Activated naive CD4-positive, alpha-beta T cell treated with anti-CD3 and anti-CD28 coated beads, Interleukin-2, amount 10 ng/mL, durations not matched to agents 7 days and 5 days (primary cell): ENCODE measurements at regions not wholly inside any gene's neighbourhood (a gene's known extent, or its start where the extent isn't known, plus 50 kb on each side); places are given as distances from the start of the nearest gene placed in this dataset.

ENCODE experiments used
- CTCF ChIA-PET: fragments of 350-600 bp; sonication (Branson Sonifier 250); formaldehyde crosslinking; loops from one replicate; lab custom pipeline; 2021; ENCODE audit warnings: antibody characterized with exemption; lab: Charles Lee
- DNase-seq: peaks from one replicate; pipeline ENCODE4 v3.0.0-alpha.2; 2020
- H3K27ac Mint-ChIP-seq: one replicate; pipeline ENCODE4 v1.8.0; 2021; ENCODE audit warnings: mild to moderate bottlenecking, moderate library complexity, mixed read lengths
- H3K27me3 Mint-ChIP-seq: one replicate; pipeline ENCODE4 v1.8.0; 2021; ENCODE audit warnings: mild to moderate bottlenecking, mixed read lengths
- H3K36me3 Mint-ChIP-seq: one replicate; pipeline ENCODE4 v1.8.0; 2021; ENCODE audit warnings: mixed read lengths
- H3K4me1 Mint-ChIP-seq: one replicate; pipeline ENCODE4 v1.8.0; 2021; ENCODE audit warnings: mixed read lengths
- H3K4me3 Mint-ChIP-seq: one replicate; pipeline ENCODE4 v1.8.0; 2021; ENCODE audit warnings: mild to moderate bottlenecking, moderate library complexity, mixed read lengths
- H3K9me3 Mint-ChIP-seq: one replicate; pipeline ENCODE4 v1.8.0; 2021; ENCODE audit warnings: mixed read lengths

- Mint-ChIP-seq H3K27ac (no peak overlapping the region), H3K27me3 (no peaks in the 10 kb centered on the region), H3K9me3 (no peaks in the 10 kb centered on the region), H3K4me1 (no peaks in the 10 kb centered on the region), H3K4me3 (no peak overlapping the region), H3K36me3 (no peaks in the 10 kb centered on the region)
- DNase-seq: no peak
- CTCF ChIA-PET: no interaction called here
Observed at GRCh38 chr7:23972057-23972456, 262.0 kb downstream of the STK31 start.

- Mint-ChIP-seq H3K36me3 (no peaks in the 10 kb centered on the region), H3K9me3 (no peaks in the 10 kb centered on the region), H3K4me3 (no peak overlapping the region), H3K4me1 (no peaks in the 10 kb centered on the region), H3K27ac (no peak overlapping the region), H3K27me3 (no peaks in the 10 kb centered on the region)
- CTCF ChIA-PET: no interaction called here
- DNase-seq: no peak
Observed at GRCh38 chr7:23973264-23973663, 263.2 kb downstream of the STK31 start.

- H3K27ac Mint-ChIP-seq: no peak overlapping the region
- no peaks in the 10 kb centered on the region for H3K4me1 Mint-ChIP-seq
- no peaks in the 10 kb centered on the region for H3K9me3 Mint-ChIP-seq
- no peaks in the 10 kb centered on the region for H3K27me3 Mint-ChIP-seq
- DNase-seq: no peak
- CTCF ChIA-PET: no interaction called here
- no peak overlapping the region for H3K4me3 Mint-ChIP-seq
- H3K36me3 Mint-ChIP-seq: no peaks in the 10 kb centered on the region
Observed at GRCh38 chr7:23980081-23980480, 270.1 kb downstream of the STK31 start.

- no peaks in the 10 kb centered on the region for H3K36me3 Mint-ChIP-seq
- H3K4me1 Mint-ChIP-seq: no peaks in the 10 kb centered on the region
- no peak overlapping the region for H3K4me3 Mint-ChIP-seq
- no peaks in the 10 kb centered on the region for H3K9me3 Mint-ChIP-seq
- no peak for DNase-seq
- CTCF ChIA-PET: no interaction called here
- H3K27ac Mint-ChIP-seq: no peak overlapping the region
- H3K27me3 Mint-ChIP-seq: no peaks in the 10 kb centered on the region
Observed at GRCh38 chr7:23981314-23981713, 271.3 kb downstream of the STK31 start.

GRCh38 chr7:23981758-23982157, 271.7 kb downstream of the STK31 start:
- no peaks in the 10 kb centered on the region for H3K27me3 Mint-ChIP-seq
- no peak for DNase-seq
- CTCF ChIA-PET: no interaction called here
- H3K4me3 Mint-ChIP-seq: no peak overlapping the region
- no peaks in the 10 kb centered on the region for H3K4me1 Mint-ChIP-seq
- no peak overlapping the region for H3K27ac Mint-ChIP-seq
- H3K36me3 Mint-ChIP-seq: no peaks in the 10 kb centered on the region
- H3K9me3 Mint-ChIP-seq: no peaks in the 10 kb centered on the region

- CTCF ChIA-PET: no interaction called here
- DNase-seq: no peak
- H3K27me3 Mint-ChIP-seq: no peaks in the 10 kb centered on the region
- no peaks in the 10 kb centered on the region for H3K4me1 Mint-ChIP-seq
- H3K36me3 Mint-ChIP-seq: no peaks in the 10 kb centered on the region
- H3K9me3 Mint-ChIP-seq: peaks cover 3% of the 10 kb centered on the region
- H3K4me3 Mint-ChIP-seq: no peak overlapping the region
- no peak overlapping the region for H3K27ac Mint-ChIP-seq
Observed at GRCh38 chr7:24005517-24005916, 278.5 kb upstream of the NPY start.

GRCh38 chr7:24010495-24010894, 273.5 kb upstream of the NPY start:
- H3K4me3 Mint-ChIP-seq: no peak overlapping the region
- peaks cover 4% of the 10 kb centered on the region for H3K9me3 Mint-ChIP-seq
- no peaks in the 10 kb centered on the region for H3K27me3 Mint-ChIP-seq
- no peak overlapping the region for H3K27ac Mint-ChIP-seq
- CTCF ChIA-PET: no interaction called here
- no peaks in the 10 kb centered on the region for H3K4me1 Mint-ChIP-seq
- no peak for DNase-seq
- H3K36me3 Mint-ChIP-seq: no peaks in the 10 kb centered on the region

GRCh38 chr7:24017519-24017918, 266.5 kb upstream of the NPY start:
- H3K27ac Mint-ChIP-seq: no peak overlapping the region
- DNase-seq: no peak
- H3K36me3 Mint-ChIP-seq: no peaks in the 10 kb centered on the region
- CTCF ChIA-PET: no interaction called here
- H3K4me1 Mint-ChIP-seq: no peaks in the 10 kb centered on the region
- no peaks in the 10 kb centered on the region for H3K27me3 Mint-ChIP-seq
- no peak overlapping the region for H3K4me3 Mint-ChIP-seq
- H3K9me3 Mint-ChIP-seq: no peaks in the 10 kb centered on the region

GRCh38 chr7:24018331-24018730, 265.7 kb upstream of the NPY start:
- H3K4me1 Mint-ChIP-seq: no peaks in the 10 kb centered on the region
- H3K27ac Mint-ChIP-seq: no peak overlapping the region
- no peaks in the 10 kb centered on the region for H3K27me3 Mint-ChIP-seq
- no peak overlapping the region for H3K4me3 Mint-ChIP-seq
- CTCF ChIA-PET: no interaction called here
- no peaks in the 10 kb centered on the region for H3K9me3 Mint-ChIP-seq
- no peak for DNase-seq
- no peaks in the 10 kb centered on the region for H3K36me3 Mint-ChIP-seq

- H3K27ac Mint-ChIP-seq: no peak overlapping the region
- DNase-seq: no peak
- H3K9me3 Mint-ChIP-seq: no peaks in the 10 kb centered on the region
- CTCF ChIA-PET: no interaction called here
- no peaks in the 10 kb centered on the region for H3K27me3 Mint-ChIP-seq
- no peaks in the 10 kb centered on the region for H3K36me3 Mint-ChIP-seq
- no peaks in the 10 kb centered on the region for H3K4me1 Mint-ChIP-seq
- H3K4me3 Mint-ChIP-seq: no peak overlapping the region
Observed at GRCh38 chr7:24019841-24020240, 264.1 kb upstream of the NPY start.

GRCh38 chr7:24024276-24025068, 259.5 kb upstream of the NPY start:
- H3K36me3 Mint-ChIP-seq: no peaks in the 10 kb centered on the region
- CTCF ChIA-PET: no interaction called here
- no peaks in the 10 kb centered on the region for H3K4me1 Mint-ChIP-seq

GRCh38 chr7:24025094-24025493, 258.9 kb upstream of the NPY start:
- CTCF ChIA-PET: no interaction called here
- no peaks in the 10 kb centered on the region for H3K36me3 Mint-ChIP-seq
- H3K27ac Mint-ChIP-seq: no peak overlapping the region
- H3K9me3 Mint-ChIP-seq: no peaks in the 10 kb centered on the region
- peaks cover 4% of the 10 kb centered on the region for H3K27me3 Mint-ChIP-seq
- no peaks in the 10 kb centered on the region for H3K4me1 Mint-ChIP-seq
- H3K4me3 Mint-ChIP-seq: no peak overlapping the region
- no peak for DNase-seq

More at GRCh38 chr7:24024276-24025068, 259.5 kb upstream of the NPY start:
- Mint-ChIP-seq H3K9me3 (no peaks in the 10 kb centered on the region), H3K4me3 (no peak overlapping the region), H3K27ac (no peak overlapping the region), H3K27me3 (peaks cover 4% of the 10 kb centered on the region)
- no peak for DNase-seq

GRCh38 chr7:24025765-24026164, 258.2 kb upstream of the NPY start:
- Mint-ChIP-seq H3K27ac (no peak overlapping the region), H3K27me3 (peaks cover 4% of the 10 kb centered on the region), H3K4me3 (no peak overlapping the region), H3K4me1 (no peaks in the 10 kb centered on the region), H3K9me3 (no peaks in the 10 kb centered on the region), H3K36me3 (no peaks in the 10 kb centered on the region)
- CTCF ChIA-PET: no interaction called here
- no peak for DNase-seq

GRCh38 chr7:24026351-24026750, 257.6 kb upstream of the NPY start:
- H3K4me3 Mint-ChIP-seq: no peak overlapping the region
- H3K27me3 Mint-ChIP-seq: peaks cover 4% of the 10 kb centered on the region
- no peaks in the 10 kb centered on the region for H3K9me3 Mint-ChIP-seq
- no peaks in the 10 kb centered on the region for H3K4me1 Mint-ChIP-seq
- H3K27ac Mint-ChIP-seq: no peak overlapping the region
- CTCF ChIA-PET: no interaction called here
- no peaks in the 10 kb centered on the region for H3K36me3 Mint-ChIP-seq
- no peak for DNase-seq

- peaks cover 4% of the 10 kb centered on the region for H3K27me3 Mint-ChIP-seq
- no peak for DNase-seq
- H3K4me1 Mint-ChIP-seq: no peaks in the 10 kb centered on the region
- CTCF ChIA-PET: no interaction called here
- H3K27ac Mint-ChIP-seq: no peak overlapping the region
- no peak overlapping the region for H3K4me3 Mint-ChIP-seq
- no peaks in the 10 kb centered on the region for H3K36me3 Mint-ChIP-seq
- H3K9me3 Mint-ChIP-seq: no peaks in the 10 kb centered on the region
Observed at GRCh38 chr7:24029068-24029467, 254.9 kb upstream of the NPY start.
